H9 (cell line): ENCODE measurements at regions not wholly inside any gene's neighbourhood (a gene's known extent, or its start where the extent isn't known, plus 50 kb on each side); places are given as distances from the start of the nearest gene placed in this dataset.

Experiments
- DNase-seq: peaks from one replicate; pipeline ENCODE4 v3.0.0-alpha.2; 2017
- H2AFZ ChIP-seq: one replicate; pipeline ENCODE4 v1.6.1; 2013; ENCODE audit warnings: mild to moderate bottlenecking, low read length, control low read depth, moderate library complexity
- H2AK5ac ChIP-seq: 2 replicates; pipeline ENCODE4 v1.6.1; 2013; ENCODE audit warnings: low read length, control low read depth, mixed read lengths; ENCODE audit not compliant: insufficient read length
- H2BK120ac ChIP-seq: one replicate; pipeline ENCODE4 v1.6.1; 2013; ENCODE audit warnings: low read depth, mild to moderate bottlenecking, low read length, control low read depth, inconsistent platforms; ENCODE audit not compliant: poor library complexity, severe bottlenecking
- H2BK12ac ChIP-seq: 2 replicates; pipeline ENCODE4 v1.6.1; 2013; ENCODE audit warnings: low read length, control low read depth, mixed read lengths, low read depth; ENCODE audit not compliant: insufficient read length
- H2BK15ac ChIP-seq: 2 replicates; pipeline ENCODE4 v1.6.1; 2013; ENCODE audit warnings: low read depth, low read length, control low read depth
- H2BK20ac ChIP-seq: one replicate; pipeline ENCODE4 v1.6.1; 2013; ENCODE audit warnings: low read depth, mild to moderate bottlenecking, low read length, control low read depth, inconsistent platforms; ENCODE audit not compliant: poor library complexity, severe bottlenecking
- H2BK5ac ChIP-seq: 2 replicates; pipeline ENCODE4 v1.6.1; 2013; ENCODE audit warnings: low read length, control low read depth, mixed read lengths; ENCODE audit not compliant: insufficient read length
- H3K14ac ChIP-seq: 2 replicates; pipeline ENCODE4 v1.6.1; 2013; ENCODE audit warnings: low read length, control low read depth; ENCODE audit not compliant: insufficient read depth
- H3K18ac ChIP-seq: 2 replicates; pipeline ENCODE4 v1.6.1; 2013; ENCODE audit warnings: low read depth, mild to moderate bottlenecking, mixed read lengths, low read length, control low read depth; ENCODE audit not compliant: insufficient read length
- H3K23ac ChIP-seq: 2 replicates; pipeline ENCODE4 v1.6.1; 2013; ENCODE audit warnings: low read length, control low read depth, mixed read lengths, low read depth; ENCODE audit not compliant: insufficient read length
- H3K23me2 ChIP-seq: 2 replicates; pipeline ENCODE4 v1.6.1; 2013; ENCODE audit warnings: low read depth, mild to moderate bottlenecking, mixed read lengths, low read length, control low read depth; ENCODE audit not compliant: insufficient read length, poor library complexity, severe bottlenecking
- H3K27ac ChIP-seq: 2 replicates; pipeline ENCODE4 v1.5.1; 2013; ENCODE audit warnings: low read length, control low read depth, mixed read lengths, low read depth; ENCODE audit not compliant: insufficient read length
- H3K27me3 ChIP-seq: 2 replicates; pipeline ENCODE4 v1.6.1; 2013; ENCODE audit warnings: low read length, control low read depth, inconsistent platforms; ENCODE audit not compliant: insufficient read depth
- H3K4ac ChIP-seq: 2 replicates; pipeline ENCODE4 v1.6.1; 2013; ENCODE audit warnings: low read depth, mild to moderate bottlenecking, control low read depth, inconsistent platforms, low read length, moderate library complexity
- H3K4me1 ChIP-seq: 2 replicates; pipeline ENCODE4 v1.6.1; 2013; ENCODE audit warnings: low read length, control low read depth, inconsistent platforms; ENCODE audit not compliant: insufficient read depth
- H3K4me2 ChIP-seq: 2 replicates; pipeline ENCODE4 v1.6.1; 2013; ENCODE audit warnings: low read length, control low read depth, mixed read lengths; ENCODE audit not compliant: insufficient read length, insufficient read depth
- H3K56ac ChIP-seq: 2 replicates; pipeline ENCODE4 v1.6.1; 2013; ENCODE audit warnings: low read depth, mild to moderate bottlenecking, mixed read lengths, low read length, control low read depth; ENCODE audit not compliant: insufficient read length
- H3K79me1 ChIP-seq: 2 replicates; pipeline ENCODE4 v1.6.1; 2013; ENCODE audit warnings: low read depth, mild to moderate bottlenecking, moderate library complexity, low read length, control low read depth, inconsistent platforms; ENCODE audit not compliant: insufficient read depth, poor library complexity, severe bottlenecking
- H3K79me2 ChIP-seq: 2 replicates; pipeline ENCODE4 v1.6.1; 2013; ENCODE audit warnings: low read length, control low read depth, inconsistent platforms; ENCODE audit not compliant: insufficient read depth
- H3K9ac ChIP-seq: 2 replicates; pipeline ENCODE4 v1.6.1; 2013; ENCODE audit warnings: low read length, control low read depth, mixed read lengths; ENCODE audit not compliant: insufficient read length; ENCODE audit errors: extremely low read depth
- H3K9me3 ChIP-seq: one replicate; pipeline ENCODE4 v1.6.1; 2013; ENCODE audit warnings: low read depth, low read length, inconsistent platforms; ENCODE audit not compliant: control insufficient read depth
- H3T11ph ChIP-seq: one replicate; pipeline ENCODE4 v1.6.1; 2013; ENCODE audit warnings: mild to moderate bottlenecking, low read length, control low read depth, inconsistent platforms
- H4K20me1 ChIP-seq: one replicate; pipeline ENCODE4 v1.6.1; 2013; ENCODE audit not compliant: control insufficient read depth, insufficient read length, insufficient read depth
- H4K5ac ChIP-seq: 2 replicates; pipeline ENCODE4 v1.6.1; 2013; ENCODE audit warnings: low read depth, mild to moderate bottlenecking, mixed read lengths, low read length, control low read depth; ENCODE audit not compliant: insufficient read length
- H4K8ac ChIP-seq: replicated peaks from 2 replicates; pipeline ENCODE4 v1.6.1; 2013; ENCODE audit warnings: low read length, control low read depth, mixed read lengths, low read depth; ENCODE audit not compliant: insufficient read length
- H4K91ac ChIP-seq: 2 replicates; pipeline ENCODE4 v1.6.1; 2013; ENCODE audit warnings: low read depth, mild to moderate bottlenecking, moderate library complexity, mixed read lengths, low read length, control low read depth; ENCODE audit not compliant: insufficient read length
- H3K27ac Mint-ChIP-seq, 3 experiments: 2 replicates in 2 of 3; 3 replicates in 1 of 3; pipeline ENCODE4 v1.8.0; 2020 to 2021; ENCODE audit warnings: mixed read lengths in 3 of 3, mild to moderate bottlenecking in 1 of 3, moderate library complexity in 1 of 3
- H3K27me3 Mint-ChIP-seq: 2 replicates; pipeline ENCODE4 v1.8.0; 2021; ENCODE audit warnings: low read depth, mild to moderate bottlenecking, moderate library complexity, mixed read lengths
- H3K36me3 Mint-ChIP-seq, 3 experiments: 2 replicates in 2 of 3; 3 replicates in 1 of 3; pipeline ENCODE4 v1.8.0; 2020 to 2021; ENCODE audit warnings: low read depth in 3 of 3, mixed read lengths in 3 of 3; ENCODE audit not compliant: insufficient read depth in 1 of 3
- H3K4me1 Mint-ChIP-seq, 2 experiments: 2 replicates each; pipeline ENCODE4 v1.8.0; 2020; ENCODE audit warnings: mixed read lengths in 2 of 2
- H3K4me3 Mint-ChIP-seq, 2 experiments: 2 replicates in 1 of 2; 3 replicates in 1 of 2; pipeline ENCODE4 v1.8.0; 2020 to 2021; ENCODE audit warnings: mild to moderate bottlenecking in 2 of 2, mixed read lengths in 2 of 2, moderate library complexity in 1 of 2
- H3K9me3 Mint-ChIP-seq, 2 experiments: 2 replicates in 1 of 2; 3 replicates in 1 of 2; pipeline ENCODE4 v1.8.0; 2020; ENCODE audit warnings: mild to moderate bottlenecking in 2 of 2, mixed read lengths in 2 of 2, moderate library complexity in 1 of 2
- CTCF ChIP-seq: fragments of 200-600 bp; sonication (generic); conservative IDR thresholded peaks from 3 replicates; pipeline ENCODE4 v1.8.0; 2021; ENCODE audit warnings: antibody characterized with exemption, mild to moderate bottlenecking
- WGBS: extraction: QIAGEN DNeasy Blood & Tissue Kit; methylation state at CpG from one replicate; pipeline ENCODE4 v1.1.7; 2013; ENCODE audit warnings: missing lambda C conversion rate, low lambda C conversion rate, mixed read lengths; ENCODE audit not compliant: insufficient read length; ENCODE audit errors: extremely low coverage; 5-methylcytosine and 5-hydroxymethylcytosine counted together

GRCh38 chr19:31534786-31535657 lies 185.8 kb upstream of the TSHZ3 start:
- H3K36me3 Mint-ChIP-seq, result peaks cover 6 to 8% (median 6%) of the 10 kb centered on the region in 3 experiments; a peak in 6 of 7 replicates

More at GRCh38 chr19:31534786-31535657, 185.8 kb upstream of the TSHZ3 start:
- Mint-ChIP-seq H3K4me3 (no peak overlapping the region), H3K4me1 (peaks cover 8 to 14% of the 10 kb centered on the region in 2 experiments), H3K27me3 (no peaks in the 10 kb centered on the region; the same call in 1 of the 2 replicates), H3K27ac (no peak overlapping the region; a peak in 1 of 7 replicates), H3K9me3 (peaks cover 7 to 10% of the 10 kb centered on the region in 2 experiments)
- DNase-seq, result no peak
- no peak overlapping the region for H2AK5ac ChIP-seq
- H3K18ac ChIP-seq, result no peak overlapping the region
- no peak overlapping the region for H3K14ac ChIP-seq
- no peak overlapping the region for H3K56ac ChIP-seq
- H4K91ac ChIP-seq, result no peak overlapping the region
- H3K4me1 ChIP-seq, result no peaks in the 10 kb centered on the region
- no peak overlapping the region for H3K27ac ChIP-seq
- WGBS, result no CpG with 5 or more reads among the region's 17 CpGs
- H4K5ac ChIP-seq, result no peak overlapping the region
- no peak overlapping the region for H3T11ph ChIP-seq
- H3K9me3 ChIP-seq, result no peaks in the 10 kb centered on the region
- no peak overlapping the region for H2BK20ac ChIP-seq
- no peaks in the 10 kb centered on the region for H3K79me1 ChIP-seq
- no peak overlapping the region for H2BK12ac ChIP-seq
- no peak overlapping the region for H3K4ac ChIP-seq
- H2BK120ac ChIP-seq, result no peak overlapping the region
- H2AFZ ChIP-seq, result no peak overlapping the region
- no peak overlapping the region for H4K8ac ChIP-seq
- no peaks in the 10 kb centered on the region for H3K27me3 ChIP-seq
- no peak overlapping the region for H3K23ac ChIP-seq
- H3K79me2 ChIP-seq, result no peaks in the 10 kb centered on the region
- no peak overlapping the region for H2BK5ac ChIP-seq
- no peak for TF ChIP-seq CTCF
- no peak overlapping the region for H3K9ac ChIP-seq
- H4K20me1 ChIP-seq, result no peaks in the 10 kb centered on the region
- H3K4me2 ChIP-seq, result no peak overlapping the region
- H3K23me2 ChIP-seq, result no peaks in the 10 kb centered on the region
- no peak overlapping the region for H2BK15ac ChIP-seq
